C1 segment of cervical spinal cord (tissue), 14 donors: ENCODE measurements at regions not wholly inside any gene's neighbourhood (a gene's known extent, or its start where the extent isn't known, plus 50 kb on each side); places are given as distances from the start of the nearest gene placed in this dataset.
A peak's percentile ranks its signal among the peaks of the same experiment; 100 is the strongest.

Experiments
- DNase-seq, 14 donors: peaks; one replicate each; lab custom pipeline; 2025; lab: John Stamatoyannopoulos, UW

DNA sequence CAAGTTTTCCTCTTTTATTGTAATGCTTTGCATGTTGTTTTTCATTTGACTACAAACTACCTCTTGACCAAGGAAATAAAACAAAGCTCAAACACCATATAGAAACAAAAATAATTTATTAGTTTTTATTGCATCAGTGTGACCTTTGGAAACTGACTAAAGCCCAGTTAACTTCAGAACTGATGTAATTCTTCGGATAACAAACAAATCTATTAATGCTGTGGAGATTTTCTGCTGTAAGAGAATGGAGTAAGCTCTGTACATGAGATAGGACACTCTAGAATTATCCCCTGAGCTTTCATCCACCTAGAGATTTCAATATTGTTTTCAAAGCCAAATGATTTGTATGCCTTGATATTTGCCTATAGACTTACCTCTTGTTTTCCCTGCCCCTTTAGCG lies 154.0 kb upstream of the KCNK2 start:
- no peak for DNase-seq

DNA sequence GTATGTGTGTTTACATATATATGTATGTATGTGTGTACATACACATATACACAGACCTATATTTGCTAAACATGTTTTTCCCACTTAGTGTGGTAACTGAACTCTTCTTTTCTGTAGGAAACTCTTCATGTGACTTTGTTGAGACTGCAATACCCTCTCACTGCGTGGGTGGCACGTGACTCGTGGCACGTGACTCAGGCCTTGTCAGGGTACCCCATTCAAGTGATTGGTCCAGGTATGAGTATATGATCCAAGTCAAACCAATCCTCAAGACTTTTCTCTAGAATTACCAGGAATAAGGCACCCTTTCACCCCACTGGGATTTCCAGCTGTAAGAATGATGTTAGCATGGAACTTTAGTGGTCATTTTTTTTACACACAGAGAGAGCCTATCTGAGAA lies 149.2 kb upstream of the KCNK2 start:
- DNase-seq = no peak

DNA sequence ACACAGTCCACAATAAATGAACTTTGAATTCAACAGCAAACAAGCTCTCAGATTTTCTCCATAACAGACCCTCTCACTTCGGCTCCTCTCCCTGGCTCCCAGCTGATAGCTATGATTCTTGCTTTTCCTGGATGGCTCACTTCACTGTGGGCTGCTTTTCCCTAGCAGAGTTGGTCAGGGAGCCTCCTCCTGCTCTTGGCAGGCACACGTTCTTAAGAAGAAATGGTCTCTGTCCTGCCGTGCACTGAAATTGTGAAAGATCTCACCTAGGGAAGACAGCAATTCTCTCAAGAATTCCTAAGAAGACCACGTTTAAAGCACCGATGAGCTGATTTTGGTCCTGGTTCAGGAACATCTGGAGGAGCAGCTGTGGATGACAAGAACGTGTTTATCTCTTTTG lies 148.5 kb upstream of the KCNK2 start:
- peak in 1 of 14 donors; percentile 0 for DNase-seq

DNA sequence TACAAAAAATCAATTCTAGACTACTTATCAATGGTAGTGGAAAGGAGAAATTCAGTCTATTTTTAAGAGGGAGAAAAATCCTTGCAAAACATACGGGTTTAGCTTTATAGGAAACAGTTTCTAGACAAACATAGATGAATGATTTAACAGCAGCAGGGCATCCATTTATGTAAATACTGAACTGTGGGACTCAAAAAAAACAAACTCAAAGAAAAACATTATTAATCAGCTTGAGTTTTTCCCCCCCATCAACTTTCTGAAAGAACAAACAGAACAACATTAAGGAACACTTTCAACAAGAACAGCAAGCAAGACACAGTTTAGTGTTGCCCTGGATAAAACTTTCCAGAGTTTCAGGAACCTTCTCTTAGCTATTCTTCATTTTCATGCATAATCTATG lies 147.3 kb upstream of the KCNK2 start:
- DNase-seq = no peak

DNA sequence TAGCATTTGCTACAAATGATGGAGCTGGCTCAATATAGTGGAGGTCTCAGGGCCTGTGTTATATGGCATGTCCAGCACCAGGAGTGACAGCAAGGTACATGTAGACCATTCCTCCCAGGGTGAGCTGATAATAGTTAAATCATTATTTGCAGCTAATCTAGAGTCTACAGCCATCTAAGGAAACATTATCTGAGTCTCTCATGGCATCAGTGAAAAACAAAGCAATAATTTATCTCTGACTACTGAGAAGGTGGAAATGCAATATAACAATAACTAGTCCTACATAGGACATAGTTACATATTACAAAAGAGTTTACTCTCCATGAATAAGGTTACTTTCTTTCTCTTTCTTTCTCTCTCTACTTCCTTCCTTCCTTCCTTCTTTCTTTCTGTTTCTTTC lies 143.4 kb upstream of the KCNK2 start:
- no peak for DNase-seq

DNA sequence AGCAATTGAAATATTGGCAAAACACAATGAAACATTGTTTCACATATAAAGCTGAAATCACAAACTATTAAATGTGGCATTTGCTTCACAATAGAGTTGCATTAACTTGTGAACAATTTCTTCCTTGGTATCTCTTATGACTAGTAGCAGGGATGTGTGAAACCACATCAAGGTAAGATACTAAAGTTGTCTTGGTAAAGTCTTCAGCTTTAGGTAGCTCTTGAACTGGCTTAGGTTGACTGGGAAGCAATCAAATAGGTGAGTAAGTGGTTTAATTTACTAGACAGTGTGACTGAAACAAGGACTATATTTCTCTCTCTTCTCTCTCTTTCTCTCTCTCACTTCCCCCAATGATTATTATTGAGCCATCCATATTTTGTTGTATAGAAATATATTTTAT lies 141.5 kb upstream of the KCNK2 start:
- DNase-seq = no peak

DNA sequence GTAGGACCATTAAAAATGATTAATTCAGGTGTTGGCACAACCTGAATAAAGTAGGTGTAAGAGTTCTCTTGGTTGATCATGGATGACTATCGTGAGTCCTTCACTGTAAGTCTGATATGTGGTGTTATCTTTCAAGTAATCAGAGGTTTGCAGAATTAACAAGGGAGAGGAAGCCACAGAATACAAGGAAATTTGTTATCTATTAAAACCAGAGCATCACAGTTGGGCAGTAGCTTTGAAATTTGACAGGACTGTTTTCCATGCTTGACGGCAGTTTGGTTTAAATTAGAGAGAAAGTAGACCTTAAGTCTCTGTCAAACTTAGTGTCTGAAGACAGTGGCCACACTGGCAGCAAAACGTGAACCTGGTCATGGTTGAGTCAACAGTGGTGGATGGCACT lies 139.5 kb upstream of the KCNK2 start:
- no peak for DNase-seq

DNA sequence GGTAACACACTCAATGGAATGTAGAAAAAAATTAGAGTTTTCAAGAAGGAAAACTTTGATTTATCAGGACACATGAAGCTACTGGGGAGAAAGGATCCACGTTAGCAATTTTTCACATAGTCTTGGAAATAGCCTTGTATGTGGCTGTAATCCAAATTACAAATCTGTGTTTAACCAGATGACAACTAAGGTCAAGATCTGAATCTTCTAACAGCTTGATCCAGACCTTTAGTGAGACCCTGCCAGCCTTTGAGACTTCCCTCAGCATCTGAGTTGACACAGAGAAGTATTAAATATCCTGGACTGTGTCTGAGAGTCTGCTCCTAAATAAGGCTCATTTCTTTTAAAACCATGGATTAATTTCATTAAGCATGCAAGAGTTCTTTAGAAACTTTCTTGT lies 135.9 kb upstream of the KCNK2 start:
- DNase-seq = no peak

DNA sequence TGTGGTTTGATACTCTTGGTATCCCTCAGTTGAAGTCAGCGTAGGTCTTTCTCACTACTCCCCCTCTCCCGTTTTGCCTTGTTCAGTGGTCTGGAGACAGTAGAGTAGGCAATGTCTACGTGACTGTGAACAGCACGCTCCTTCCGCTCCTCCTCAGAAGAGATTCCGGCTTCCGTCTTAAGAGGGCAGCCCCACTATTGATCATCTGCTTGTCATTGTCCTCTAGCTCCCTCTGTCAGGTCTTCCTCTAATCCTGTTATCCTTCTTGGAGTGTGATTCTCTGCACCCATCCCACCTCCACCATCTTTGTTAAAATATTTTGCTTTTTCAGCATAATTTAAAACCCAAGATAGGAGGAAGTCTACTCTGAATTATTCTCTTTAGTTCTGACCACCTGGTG lies 129.9 kb upstream of the KCNK2 start:
- DNase-seq = no peak

DNA sequence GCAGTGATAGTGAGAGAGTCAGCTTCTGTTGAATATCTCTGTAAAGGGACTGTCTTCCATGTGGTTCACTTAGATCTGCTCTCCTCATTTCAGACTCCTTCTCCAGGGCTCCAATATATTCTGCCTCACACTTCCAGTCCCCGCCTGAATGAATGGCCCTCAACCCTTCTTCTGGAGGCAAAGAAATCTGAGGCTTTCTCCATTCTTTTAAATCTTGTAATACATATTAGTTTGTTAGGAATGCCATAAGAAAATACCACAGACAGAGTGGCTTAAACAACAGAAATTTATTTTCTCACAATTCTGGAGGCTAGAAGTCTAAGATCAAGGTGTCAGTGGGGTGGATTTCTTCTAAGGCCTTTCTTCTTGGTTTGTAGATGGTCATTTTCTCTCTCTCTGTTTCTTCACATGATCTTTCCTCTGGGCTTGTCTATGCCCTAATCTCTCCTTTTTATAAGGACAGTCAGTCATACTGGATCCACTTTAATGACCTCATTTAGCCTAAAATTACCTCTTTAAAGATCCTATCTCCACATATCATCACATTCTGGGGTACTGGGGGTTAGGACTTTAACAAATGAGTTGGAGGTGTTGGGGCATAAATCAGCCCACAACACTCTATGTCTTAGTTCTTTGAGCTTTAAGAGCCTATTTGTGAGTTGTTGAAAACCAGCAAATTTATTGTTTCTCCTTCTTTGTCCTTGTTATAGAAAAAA lies 128.5 kb upstream of the KCNK2 start:
- DNase-seq = no peak

DNA sequence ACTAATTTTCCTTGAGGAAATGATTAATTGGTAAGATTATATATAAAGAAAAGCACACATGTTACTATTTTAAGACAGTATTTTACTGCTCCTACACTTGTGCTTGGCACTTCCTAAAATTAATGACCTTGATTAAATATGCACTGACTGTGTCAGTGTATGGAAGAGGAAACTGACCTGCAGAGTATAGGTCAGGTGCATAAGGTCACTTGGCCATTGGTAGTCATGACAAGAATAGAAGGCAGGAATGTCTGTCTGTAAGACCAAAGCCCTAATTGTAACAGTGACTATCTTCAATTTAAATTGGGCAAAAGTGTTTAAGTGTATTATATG lies 128.0 kb upstream of the KCNK2 start:
- DNase-seq = no peak

DNA sequence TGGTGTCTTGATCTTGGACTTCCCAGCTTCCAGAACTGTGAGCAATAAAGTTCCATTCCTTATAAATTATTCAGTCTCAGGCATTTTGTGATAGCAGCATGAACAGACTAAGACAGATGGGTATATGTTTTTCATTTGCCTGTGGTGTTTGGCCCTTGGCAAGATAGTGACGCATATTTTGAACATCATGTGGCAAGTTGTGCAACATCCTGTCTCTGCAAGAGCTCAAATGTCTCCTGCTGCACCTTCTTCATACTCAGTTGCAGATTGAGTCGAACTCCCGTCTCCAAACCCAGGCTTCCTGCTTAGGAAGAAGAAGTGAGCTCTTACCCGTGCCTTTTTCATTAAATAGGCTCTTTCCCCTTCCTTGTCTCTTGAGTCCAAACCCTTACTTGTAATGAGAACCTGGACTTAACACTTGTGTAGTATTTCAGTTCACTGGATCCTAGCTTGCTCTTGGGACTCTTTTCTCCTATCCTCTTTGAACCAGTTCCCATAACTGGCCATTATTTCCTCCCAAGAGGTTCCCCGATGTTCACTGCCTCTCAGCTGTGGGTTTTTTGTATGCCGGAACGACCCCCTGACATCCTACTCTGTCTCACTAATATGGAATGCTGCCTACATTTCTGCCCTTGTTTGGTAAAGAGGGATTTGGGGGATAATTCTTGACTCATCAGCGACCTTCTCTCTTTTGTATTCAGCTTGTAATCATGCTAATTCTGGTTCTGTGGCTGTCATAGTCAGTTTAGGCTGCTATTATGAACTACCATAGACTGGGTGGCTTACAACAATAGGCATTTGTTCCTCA lies 125.0 kb upstream of the KCNK2 start:
- no peak for DNase-seq

DNA sequence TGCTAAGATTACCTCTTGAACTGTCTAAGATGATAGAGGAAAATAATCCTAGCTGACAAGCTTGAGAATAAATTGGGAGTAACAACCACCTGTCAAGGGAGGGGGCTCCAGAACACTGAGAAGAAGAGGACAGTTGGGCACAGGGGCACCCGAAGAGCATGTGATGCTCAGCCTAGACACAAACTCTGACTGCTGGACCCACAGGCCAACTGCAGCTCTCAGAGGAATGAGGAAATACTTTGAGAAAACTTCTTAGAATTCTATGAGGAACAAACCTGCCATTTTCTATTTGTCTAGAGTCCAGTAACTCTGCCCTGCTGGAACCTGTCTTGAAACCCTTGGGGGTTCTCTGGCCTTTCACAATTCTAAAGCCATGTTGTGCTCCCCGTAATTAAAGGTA lies 124.1 kb upstream of the KCNK2 start:
- DNase-seq = no peak

DNA sequence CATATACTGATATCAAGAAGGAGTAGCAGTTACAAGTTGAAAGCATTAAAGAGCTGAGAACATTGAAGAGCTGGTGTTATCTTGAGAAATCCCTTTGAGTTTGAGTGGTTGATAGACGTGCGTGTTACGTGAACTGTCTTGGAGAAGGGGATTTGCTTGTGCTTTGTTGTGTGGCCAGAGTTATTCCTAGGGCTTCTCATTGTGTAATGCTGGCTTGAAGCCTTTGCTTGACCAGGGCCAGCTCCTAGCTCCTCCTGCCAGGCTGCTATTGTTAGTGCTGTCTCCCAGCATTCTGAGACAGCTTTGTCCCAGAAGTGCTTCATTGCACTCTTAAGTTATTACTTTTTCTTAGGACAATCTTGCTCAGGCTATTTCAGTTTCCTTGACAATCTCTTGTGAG lies 116.2 kb upstream of the KCNK2 start:
- peak in 9 of 14 donors; percentile 1 to 40 (median 17) for DNase-seq

DNA sequence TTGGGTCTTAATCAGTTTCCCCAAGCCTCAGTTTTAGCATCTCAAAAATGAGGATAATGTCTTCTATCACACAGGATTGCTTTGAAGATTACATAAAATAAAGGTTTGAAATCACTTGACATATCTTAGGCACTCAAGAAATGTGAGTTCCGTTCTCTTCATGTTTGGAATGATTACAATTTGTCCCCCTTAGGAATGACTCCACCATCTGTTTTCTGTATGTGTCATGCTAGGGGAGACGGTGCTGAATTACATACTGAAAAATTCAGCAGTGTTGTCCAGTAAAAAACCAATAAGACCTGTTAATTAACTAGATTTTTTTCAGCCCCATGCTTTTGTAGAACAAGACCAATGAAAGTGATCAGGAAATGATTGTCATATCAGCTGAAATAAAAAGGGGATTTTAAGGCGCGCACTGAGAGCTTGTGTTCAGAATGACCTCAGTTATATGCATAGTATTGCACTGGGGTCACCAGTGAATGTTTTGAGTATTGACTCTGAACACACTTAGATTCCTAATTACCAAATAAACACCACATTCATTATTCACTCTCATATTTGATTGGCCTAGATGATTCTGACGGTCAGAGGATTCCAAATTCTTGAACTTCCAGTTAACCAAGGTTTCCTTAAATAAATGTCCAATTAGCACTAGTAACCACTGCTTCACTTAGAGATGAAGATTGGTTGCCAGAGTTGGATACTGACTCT lies 114.5 kb upstream of the KCNK2 start:
- no peak for DNase-seq

DNA sequence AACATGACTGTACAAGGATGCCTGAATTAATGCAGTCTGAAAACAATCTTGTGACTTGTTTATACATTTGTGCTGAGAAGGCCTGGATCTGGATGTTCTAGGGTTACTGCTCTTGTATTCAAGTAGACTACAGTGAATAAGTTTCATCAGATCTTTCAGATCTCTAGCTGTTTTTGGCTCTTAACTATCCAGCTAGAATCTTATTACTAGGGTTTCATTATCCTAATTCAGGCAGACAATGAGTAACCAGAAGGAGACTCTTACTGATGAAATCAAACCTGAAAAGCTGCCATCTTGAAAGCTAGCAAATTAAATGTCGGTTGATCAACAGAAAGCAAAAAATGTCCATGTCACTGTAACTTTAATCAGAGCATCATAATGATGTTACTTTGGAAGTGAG lies 112.5 kb upstream of the KCNK2 start:
- DNase-seq = no peak

DNA sequence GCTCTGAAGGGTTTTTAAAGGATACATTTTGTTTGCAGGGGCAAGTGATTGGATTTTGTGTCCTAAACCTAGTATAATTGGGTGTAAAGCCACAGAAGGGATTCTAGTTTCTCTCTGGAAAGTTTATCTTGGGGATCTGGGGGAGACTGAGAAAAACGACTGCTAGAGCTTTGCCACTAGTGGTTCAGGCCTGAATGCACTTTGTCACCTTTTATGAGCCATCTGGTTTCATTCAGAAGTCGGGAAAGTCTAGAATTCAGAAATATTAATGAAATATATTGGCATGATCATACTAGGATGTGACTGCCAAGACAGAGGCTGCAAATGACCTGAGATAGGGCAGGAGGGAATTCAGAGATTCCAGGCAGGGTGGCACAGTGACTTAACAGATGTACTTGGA lies 111.5 kb upstream of the KCNK2 start:
- DNase-seq = no peak

DNA sequence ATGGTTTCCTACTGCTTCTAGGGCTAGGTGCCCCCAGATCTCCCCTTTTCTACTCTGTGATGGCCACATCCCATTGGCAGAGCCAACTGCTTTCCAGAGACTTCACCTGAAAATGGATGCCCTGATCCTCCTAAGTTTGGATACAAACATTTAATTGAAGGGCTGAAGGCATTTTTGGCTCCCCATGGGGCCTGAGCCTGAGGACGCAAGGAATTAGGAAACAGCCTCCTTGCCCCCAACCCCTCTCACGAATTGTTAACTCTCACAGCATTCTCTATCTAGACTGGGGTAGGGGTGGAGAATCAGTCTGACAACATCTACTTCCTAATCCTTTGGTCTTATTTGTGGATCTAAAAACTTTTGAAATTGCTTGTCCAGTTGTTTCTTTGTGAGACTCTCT lies 108.5 kb upstream of the KCNK2 start:
- DNase-seq = no peak

DNA sequence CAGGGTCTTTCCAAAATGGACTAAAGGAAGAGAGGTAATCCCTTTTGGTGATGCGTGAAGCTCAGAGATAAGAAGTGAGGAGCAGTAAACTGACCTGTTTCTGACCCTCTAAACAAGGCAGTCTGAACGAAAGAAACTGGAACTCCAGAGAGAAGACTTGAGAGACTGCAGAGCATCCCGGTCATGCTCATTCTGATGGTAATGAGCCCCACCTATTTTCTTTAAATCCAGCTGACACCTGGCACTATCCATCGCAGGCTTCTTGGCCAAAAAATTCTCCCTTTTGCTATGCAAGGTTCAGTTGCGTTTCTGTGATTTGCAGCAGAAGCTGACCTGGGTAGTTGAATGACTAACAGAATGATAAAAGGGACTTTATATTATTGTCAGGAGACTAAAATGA lies 105.9 kb upstream of the KCNK2 start:
- no peak for DNase-seq

DNA sequence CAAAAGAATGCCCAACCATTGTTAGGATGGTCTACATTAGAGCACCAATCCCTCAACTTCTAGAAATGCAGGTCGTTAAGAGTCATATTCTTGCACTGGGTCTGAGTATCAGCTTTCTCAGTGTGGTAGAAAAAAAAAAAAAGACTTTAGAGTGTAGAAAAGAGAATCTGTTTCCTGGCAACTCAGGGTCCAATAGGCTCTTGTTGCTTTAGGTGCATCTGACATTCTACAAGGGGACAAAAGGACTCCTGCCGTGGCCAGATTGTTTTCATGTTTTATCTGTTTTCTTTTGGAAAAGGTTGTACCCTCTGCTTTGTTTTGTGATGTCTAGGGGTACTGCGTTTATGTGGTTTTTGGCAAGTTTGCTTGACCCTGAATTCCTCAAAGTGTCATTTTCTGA lies 105.4 kb upstream of the KCNK2 start:
- DNase-seq = no peak

DNA sequence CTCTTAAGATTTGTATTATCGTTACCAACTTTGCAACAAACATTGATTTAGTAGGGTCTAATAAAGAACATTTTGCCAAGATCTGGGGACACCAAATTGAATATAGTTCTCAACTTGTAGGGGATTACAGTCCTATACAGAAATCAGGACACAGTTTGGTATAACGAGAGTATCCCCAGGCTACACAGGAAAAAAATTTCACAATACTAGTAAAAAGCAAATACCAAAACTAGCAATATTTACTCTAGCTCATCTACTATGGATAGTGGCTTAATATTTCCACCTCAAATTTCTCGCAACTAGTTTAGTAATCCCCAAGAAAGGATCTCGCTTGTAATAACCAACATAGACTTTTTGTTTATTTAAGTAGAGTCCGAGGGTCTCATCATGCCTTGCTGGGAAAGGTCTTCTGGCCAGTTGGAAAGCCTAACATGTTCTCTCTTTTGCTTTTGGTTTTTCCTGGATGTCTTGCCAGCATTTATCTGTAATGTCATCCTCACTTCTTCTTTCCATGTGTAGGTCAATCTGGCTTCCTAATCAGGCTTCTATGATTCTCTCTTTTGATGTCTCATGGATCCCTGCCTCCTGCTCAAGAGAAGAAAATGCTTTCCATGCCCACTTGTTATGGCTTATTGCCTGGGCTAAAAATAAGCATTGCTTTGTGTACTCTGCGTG lies 104.7 kb upstream of the KCNK2 start:
- no peak for DNase-seq

DNA sequence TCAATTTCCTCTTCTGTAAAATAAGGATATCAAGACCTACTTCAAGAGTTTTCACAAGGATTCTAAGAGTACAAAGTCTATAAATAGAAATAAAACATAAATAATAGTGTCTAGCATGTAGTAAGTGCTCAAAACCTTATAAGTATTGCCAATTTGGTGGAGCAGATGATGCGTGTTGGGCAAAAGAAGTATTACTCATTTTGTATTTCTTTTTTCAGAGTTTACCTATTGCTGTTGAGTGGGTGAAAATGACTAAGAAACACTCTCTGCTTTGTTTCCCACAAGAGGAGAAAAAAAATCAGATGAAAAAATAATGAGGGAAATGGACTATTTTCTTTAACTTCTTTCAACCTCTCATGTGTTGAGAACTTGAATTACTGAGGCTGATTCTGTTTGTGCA lies 103.3 kb upstream of the KCNK2 start:
- no peak for DNase-seq
